Endothelial cell of umbilical vein (primary cell): ENCODE measurements at regions not wholly inside any gene's neighbourhood (a gene's known extent, or its start where the extent isn't known, plus 50 kb on each side); places are given as distances from the start of the nearest gene placed in this dataset.

Source experiments
- BruUV-seq: library from RNA; stranded (reverse); fragments of 400-500 nt; replicated peaks from 2 replicates; lab custom pipeline; 2021; lab: Mats Ljungman, UMichigan
- CTCF ChIA-PET: fragments of 300-600, 350-600 bp; sonication (Branson Sonifier 250); formaldehyde crosslinking; loops from one replicate; lab custom pipeline; 2021; ENCODE audit warnings: antibody characterized with exemption, inconsistent platforms; lab: Charles Lee
- POLR2A ChIA-PET: fragments of 300-600, 350-600 bp; sonication (Branson Sonifier 250); formaldehyde crosslinking; loops from one replicate; lab custom pipeline; 2021; ENCODE audit warnings: antibody characterized with exemption, inconsistent platforms; lab: Charles Lee
- DNase-seq: peaks from one replicate; pipeline ENCODE4 v3.0.0-alpha.2; 2011; ENCODE audit warnings: low read depth, low spot score
- FAIRE-seq: peaks from 2 replicates; lab custom pipeline; 2011; peaks lifted over from hg19 to GRCh38; lab: Jason Lieb, UNC
- H2AFZ ChIP-seq: 2 replicates; pipeline ENCODE4 v1.6.0; 2012; ENCODE audit warnings: low read depth, low read length, control low read depth, inconsistent platforms
- H3K27ac ChIP-seq: 2 replicates; pipeline ENCODE4 v1.5.1; 2011; ENCODE audit warnings: low read depth, mild to moderate bottlenecking, control low read depth, low read length, moderate library complexity; ENCODE audit not compliant: insufficient read depth
- H3K27me3 ChIP-seq, 2 experiments: 2 replicates each; pipeline versions ENCODE4 v1.6.0 to v1.6.1; 2011; ENCODE audit warnings: low read length in 2 of 2, mixed read lengths in 1 of 2; ENCODE audit not compliant: control insufficient read depth in 2 of 2, insufficient read depth in 2 of 2
- H3K36me3 ChIP-seq, 2 experiments: 2 replicates in 1 of 2; 3 replicates in 1 of 2; pipeline ENCODE4 v1.5.1; 2011; ENCODE audit warnings: low read length in 2 of 2, mild to moderate bottlenecking in 1 of 2, moderate library complexity in 1 of 2; ENCODE audit not compliant: control insufficient read depth in 2 of 2, insufficient read depth in 2 of 2; ENCODE audit errors: extremely low read depth in 1 of 2
- H3K4me1 ChIP-seq: 3 replicates; pipeline ENCODE4 v1.5.1; 2011; ENCODE audit warnings: mild to moderate bottlenecking, low read length; ENCODE audit not compliant: control insufficient read depth, insufficient read depth; ENCODE audit errors: extremely low read depth
- H3K4me2 ChIP-seq: 2 replicates; pipeline ENCODE4 v1.6.1; 2011; ENCODE audit warnings: low read length, control low read depth, mixed read lengths; ENCODE audit not compliant: insufficient read depth
- H3K4me3 ChIP-seq, 3 experiments: fragments of 200-600 bp in 1 of 3; sonication (generic), shearing (Covaris generic) in 1 of 3; replicated peaks in 1 of 3; 2 replicates each; pipeline ENCODE4 v1.5.1; 2011 to 2016; ENCODE audit warnings: control low read depth in 3 of 3, low read length in 3 of 3, mild to moderate bottlenecking in 2 of 3, inconsistent platforms in 1 of 3, low read depth in 1 of 3, moderate library complexity in 1 of 3; ENCODE audit not compliant: insufficient read depth in 1 of 3
- H3K79me2 ChIP-seq: 2 replicates; pipeline ENCODE4 v1.6.0; 2012; ENCODE audit warnings: low read length, inconsistent platforms; ENCODE audit not compliant: control insufficient read depth, insufficient read depth
- H3K9ac ChIP-seq: replicated peaks from 2 replicates; pipeline ENCODE3; 2011; ENCODE audit warnings: low read length, control low read depth; ENCODE audit not compliant: insufficient read depth; ENCODE audit errors: extremely low read depth
- H3K9me1 ChIP-seq: replicated peaks from 3 replicates; pipeline ENCODE4 v1.6.0; 2011; ENCODE audit warnings: mild to moderate bottlenecking, low read length; ENCODE audit not compliant: control insufficient read depth, insufficient read depth; ENCODE audit errors: extremely low read depth
- H3K9me3 ChIP-seq: replicated peaks from 2 replicates; pipeline ENCODE4 v1.5.1; 2012; ENCODE audit warnings: low read length, inconsistent platforms; ENCODE audit not compliant: control insufficient read depth, insufficient read depth
- H4K20me1 ChIP-seq: replicated peaks from 2 replicates; pipeline ENCODE3; 2011; ENCODE audit warnings: mild to moderate bottlenecking, low read length; ENCODE audit not compliant: control insufficient read depth, insufficient read depth; ENCODE audit errors: extremely low read depth
- CTCF ChIP-seq, 2 donors: IDR thresholded peaks; 1 replicate in 1 of 2; 2 replicates in 1 of 2; pipeline ENCODE4 v1.5.1; 2011; ENCODE audit warnings: low read length in 2 of 2, mild to moderate bottlenecking in 2 of 2, moderate library complexity in 2 of 2, control low read depth in 1 of 2, inconsistent platforms in 1 of 2, low read depth in 1 of 2; ENCODE audit not compliant: insufficient read depth in 1 of 2; ENCODE audit errors: extremely low read depth in 1 of 2
- EZH2 ChIP-seq: IDR thresholded peaks from 2 replicates; pipeline ENCODE4 v1.6.1; 2012; ENCODE audit warnings: borderline replicate concordance, low read depth, mild to moderate bottlenecking, moderate library complexity, low read length, inconsistent platforms; ENCODE audit not compliant: severe bottlenecking
- FOS ChIP-seq: IDR thresholded peaks from 2 replicates; pipeline ENCODE4 v1.6.1; 2011; ENCODE audit warnings: mild to moderate bottlenecking, low read length, moderate library complexity, borderline replicate concordance; ENCODE audit not compliant: insufficient read depth
- GATA2 ChIP-seq: IDR thresholded peaks from 2 replicates; pipeline ENCODE4 v1.7.0; 2011; ENCODE audit warnings: low read depth, mild to moderate bottlenecking, moderate library complexity, mixed read lengths, low read length; ENCODE audit not compliant: insufficient read length, insufficient read depth
- JUN ChIP-seq: IDR thresholded peaks from 2 replicates; pipeline ENCODE4 v1.6.1; 2011; ENCODE audit warnings: borderline replicate concordance, low read depth; ENCODE audit not compliant: insufficient read length, insufficient read depth
- MAX ChIP-seq: IDR thresholded peaks from 2 replicates; pipeline ENCODE4 v1.6.1; 2011; ENCODE audit not compliant: insufficient read depth, insufficient read length
- MYC ChIP-seq: IDR thresholded peaks from one replicate; pipeline ENCODE4 v1.6.1; 2011; ENCODE audit warnings: mild to moderate bottlenecking, low read depth, low read length
- POLR2A ChIP-seq: IDR thresholded peaks from 2 replicates; pipeline ENCODE4 v1.6.1; 2012; ENCODE audit warnings: low read depth, mild to moderate bottlenecking, control low read depth, low read length
- POLR2AphosphoS5 ChIP-seq: IDR thresholded peaks from 2 replicates; pipeline ENCODE4 v1.6.1; 2012; ENCODE audit warnings: low read depth, mild to moderate bottlenecking, control low read depth, low read length, moderate library complexity; ENCODE audit not compliant: insufficient read depth
- dilution Hi-C: fragments of 300-500 bp; cut with MboI; formaldehyde crosslinking; loops from one replicate; pipeline ENCODE4 v1.15.0; 2019; ENCODE audit warnings: low sequenced_read_pairs; ENCODE audit not compliant: extremely low pct_ligation_motif_present
- intact Hi-C: fragments of 100-400 bp; cut with micrococcal nuclease; formaldehyde crosslinking; loops from one replicate; pipeline ENCODE4 v1.10.0; 2022

GRCh38 chr11:70645537-70645936 lies 247.2 kb downstream of the CTTN start:
- CTCF ChIA-PET: no interaction called here
- H3K9me3 ChIP-seq: no peaks in the 10 kb centered on the region
- FAIRE-seq: no peak

More at GRCh38 chr11:70645537-70645936, 247.2 kb downstream of the CTTN start:
- POLR2A ChIA-PET: no interaction called here
- intact Hi-C loops: no loop called here
- no peaks in the 10 kb centered on the region for H3K27me3 ChIP-seq
- no peak overlapping the region for H3K4me3 ChIP-seq
- BruUV-seq: no TSS peak
- H3K4me1 ChIP-seq: no peaks in the 10 kb centered on the region
- dilution Hi-C loops: no loop called here
- H3K27ac ChIP-seq: no peak overlapping the region
- no peak overlapping the region for H3K9ac ChIP-seq
- TF ChIP-seq EZH2: no peak
- TF ChIP-seq CTCF (IDR thresholded peaks at IDR 0.05; ENCODE audit: extremely low read depth in 1 of 2, insufficient read depth in 1 of 2, low read depth in 1 of 2, low read length in 2 of 2): no peak
- no peak for TF ChIP-seq POLR2A
- TF ChIP-seq MAX: no peak
- TF ChIP-seq GATA2: no peak
- no peak for TF ChIP-seq MYC
- TF ChIP-seq POLR2AphosphoS5: no peak
- no peak for TF ChIP-seq FOS
- TF ChIP-seq JUN: no peak
- H3K9me1 ChIP-seq: no peaks in the 10 kb centered on the region
- no peak for DNase-seq
- no peak overlapping the region for H3K4me2 ChIP-seq
- H4K20me1 ChIP-seq: no peaks in the 10 kb centered on the region
- no peaks in the 10 kb centered on the region for H3K36me3 ChIP-seq
- H3K79me2 ChIP-seq: no peaks in the 10 kb centered on the region
- H2AFZ ChIP-seq: no peak overlapping the region
